ENCODE measurements at regions not wholly inside any gene's neighbourhood (a gene's known extent, or its start where the extent isn't known, plus 50 kb on each side); places are given as distances from the start of the nearest gene placed in this dataset.

DNA sequence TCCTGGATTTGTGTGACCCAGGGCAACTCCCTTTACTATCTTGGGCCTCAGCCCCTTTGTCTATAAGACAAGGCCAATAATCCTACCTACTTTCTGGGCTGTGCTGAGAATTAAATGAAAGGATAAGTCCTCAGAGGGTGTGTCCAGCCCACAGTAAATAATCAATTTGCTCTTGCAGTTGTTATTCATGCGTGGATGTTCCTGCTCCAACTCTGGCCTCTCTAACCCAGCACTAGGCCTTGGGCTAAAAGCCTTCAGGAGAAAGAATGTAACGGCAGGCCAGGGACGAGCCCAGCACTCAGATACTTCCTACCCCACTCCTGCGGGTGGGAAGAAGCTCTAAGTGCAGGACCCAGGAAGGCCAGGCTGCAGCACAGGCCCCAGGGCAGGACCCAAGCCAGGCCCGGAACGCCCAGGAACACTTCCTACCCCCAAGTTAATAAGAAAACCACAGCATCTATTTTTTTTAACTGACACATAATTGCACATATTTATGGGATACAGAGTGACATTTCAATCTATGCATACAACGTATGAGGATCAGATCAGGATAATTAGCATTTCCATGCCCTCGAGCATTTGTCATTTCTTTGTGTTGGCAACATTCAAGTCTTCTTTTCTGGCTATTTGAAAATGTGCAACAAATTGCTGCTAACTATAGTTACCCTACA is 179.6 kb upstream of the RBPJ start:
- no peak overlapping the region for H3K27ac ChIP-seq (ENCODE audit: insufficient read depth, low read length, poor library complexity, severe bottlenecking)
- H3K4me1 ChIP-seq (ENCODE audit: control insufficient read depth, insufficient read depth, low read length, poor library complexity, severe bottlenecking), result no peaks in the 10 kb centered on the region
- no peak for DNase-seq

DNA sequence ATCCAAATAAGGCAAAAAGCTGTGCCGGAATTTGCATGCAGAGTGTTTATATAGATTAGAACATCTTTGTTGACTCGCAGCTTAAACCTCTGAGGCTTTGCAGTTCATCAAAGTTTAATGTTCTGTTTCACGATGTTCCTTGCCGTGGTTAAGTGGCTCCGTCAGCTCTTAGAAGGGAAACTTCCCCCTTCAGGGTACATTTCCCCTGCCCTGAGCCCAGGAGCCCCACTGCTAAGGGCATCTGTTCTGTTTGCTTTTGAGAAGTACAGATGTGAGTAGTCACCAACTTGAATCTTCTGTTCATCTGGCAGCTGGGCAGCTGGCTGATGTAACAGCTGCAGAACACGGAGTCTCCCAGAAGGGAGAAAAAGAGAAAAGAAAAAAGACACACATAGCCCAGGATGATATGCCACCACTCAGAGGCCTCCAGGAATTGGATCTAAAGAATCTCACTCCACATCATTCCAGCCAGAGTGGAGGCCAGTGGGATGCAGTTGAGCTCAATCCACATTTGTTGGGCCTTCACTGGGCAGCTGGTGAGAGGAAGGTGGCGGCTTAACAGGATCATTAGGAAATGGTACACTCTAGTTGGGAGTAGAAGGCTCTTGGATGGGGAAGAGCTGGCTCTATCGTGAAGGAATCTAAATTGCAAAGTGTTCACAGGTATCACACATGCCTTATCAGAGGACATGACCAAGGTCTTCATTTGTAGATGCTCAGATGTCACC is 178.7 kb upstream of the RBPJ start:
- Histone ChIP-seq H3K9me3 (ENCODE audit: control insufficient read depth, low read length) (no peaks in the 10 kb centered on the region), H3K27me3 (replicated peaks; ENCODE audit: control insufficient read depth, insufficient read depth, low read length, poor library complexity, severe bottlenecking) (no peaks in the 10 kb centered on the region), H3K36me3 (ENCODE audit: control insufficient read depth, insufficient read depth, low read length) (no peaks in the 10 kb centered on the region), H3K4me1 (ENCODE audit: control insufficient read depth, insufficient read depth, low read length, poor library complexity, severe bottlenecking) (no peaks in the 10 kb centered on the region), H3K4me3 (ENCODE audit: insufficient read depth, low read depth, low read length, poor library complexity, severe bottlenecking) (no peak overlapping the region), H3K27ac (ENCODE audit: insufficient read depth, low read length, poor library complexity, severe bottlenecking) (no peak overlapping the region)
- DNase-seq, result no peak

More for the DNA sequence above, 179.6 kb upstream of the RBPJ start:
- H3K36me3 ChIP-seq (ENCODE audit: control insufficient read depth, insufficient read depth, low read length), result no peaks in the 10 kb centered on the region
- H3K27me3 ChIP-seq (replicated peaks; ENCODE audit: control insufficient read depth, insufficient read depth, low read length, poor library complexity, severe bottlenecking), result no peaks in the 10 kb centered on the region
- no peak overlapping the region for H3K4me3 ChIP-seq (ENCODE audit: insufficient read depth, low read depth, low read length, poor library complexity, severe bottlenecking)
- H3K9me3 ChIP-seq (ENCODE audit: control insufficient read depth, low read length), result no peaks in the 10 kb centered on the region

GRCh38 chr4:26144526-26145155 is 176.2 kb upstream of the RBPJ start:
- no peaks in the 10 kb centered on the region for H3K36me3 ChIP-seq (ENCODE audit: control insufficient read depth, insufficient read depth, low read length)
- H3K4me3 ChIP-seq (ENCODE audit: insufficient read depth, low read depth, low read length, poor library complexity, severe bottlenecking), result no peak overlapping the region
- H3K4me1 ChIP-seq (ENCODE audit: control insufficient read depth, insufficient read depth, low read length, poor library complexity, severe bottlenecking), result no peaks in the 10 kb centered on the region
- H3K27me3 ChIP-seq (replicated peaks; ENCODE audit: control insufficient read depth, insufficient read depth, low read length, poor library complexity, severe bottlenecking), result no peaks in the 10 kb centered on the region
- H3K27ac ChIP-seq (ENCODE audit: insufficient read depth, low read length, poor library complexity, severe bottlenecking), result no peak overlapping the region
- no peak for DNase-seq
- no peaks in the 10 kb centered on the region for H3K9me3 ChIP-seq (ENCODE audit: control insufficient read depth, low read length)

- H3K27me3 ChIP-seq (replicated peaks; ENCODE audit: control insufficient read depth, insufficient read depth, low read length, poor library complexity, severe bottlenecking), result no peaks in the 10 kb centered on the region
- H3K27ac ChIP-seq (ENCODE audit: insufficient read depth, low read length, poor library complexity, severe bottlenecking), result no peak overlapping the region
- no peaks in the 10 kb centered on the region for H3K9me3 ChIP-seq (ENCODE audit: control insufficient read depth, low read length)
- H3K4me3 ChIP-seq (ENCODE audit: insufficient read depth, low read depth, low read length, poor library complexity, severe bottlenecking), result no peak overlapping the region
- DNase-seq, result no peak
- no peaks in the 10 kb centered on the region for H3K36me3 ChIP-seq (ENCODE audit: control insufficient read depth, insufficient read depth, low read length)
- H3K4me1 ChIP-seq (ENCODE audit: control insufficient read depth, insufficient read depth, low read length, poor library complexity, severe bottlenecking), result no peaks in the 10 kb centered on the region
Measured at GRCh38 chr4:26145212-26145611, 175.6 kb upstream of the RBPJ start.

- Histone ChIP-seq H3K9me3 (ENCODE audit: control insufficient read depth, low read length) (no peaks in the 10 kb centered on the region), H3K4me3 (ENCODE audit: insufficient read depth, low read depth, low read length, poor library complexity, severe bottlenecking) (no peak overlapping the region), H3K4me1 (ENCODE audit: control insufficient read depth, insufficient read depth, low read length, poor library complexity, severe bottlenecking) (no peaks in the 10 kb centered on the region), H3K27ac (ENCODE audit: insufficient read depth, low read length, poor library complexity, severe bottlenecking) (no peak overlapping the region), H3K27me3 (replicated peaks; ENCODE audit: control insufficient read depth, insufficient read depth, low read length, poor library complexity, severe bottlenecking) (no peaks in the 10 kb centered on the region), H3K36me3 (ENCODE audit: control insufficient read depth, insufficient read depth, low read length) (no peaks in the 10 kb centered on the region)
- DNase-seq, result no peak
Measured at GRCh38 chr4:26148927-26149326, 171.9 kb upstream of the RBPJ start.

DNA sequence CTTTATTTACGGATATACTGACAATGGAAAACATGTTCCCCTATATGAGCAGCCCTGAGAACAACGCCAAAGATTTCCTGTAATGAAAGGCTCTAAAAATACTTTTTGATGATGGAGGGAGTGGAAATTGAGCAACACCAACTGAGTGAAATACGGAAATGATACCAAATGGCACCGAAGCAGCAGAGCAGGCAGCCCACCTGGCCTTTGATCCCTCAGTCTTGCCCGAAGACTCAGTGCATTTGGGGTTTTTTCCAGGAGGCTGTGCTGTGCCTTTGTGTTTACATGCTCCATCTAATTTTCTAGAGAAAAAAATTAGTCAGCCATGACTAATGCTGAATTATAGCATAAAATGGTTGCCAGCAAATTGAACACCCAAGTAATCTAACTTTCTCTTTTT is 169.9 kb upstream of the RBPJ start:
- no peaks in the 10 kb centered on the region for H3K27me3 ChIP-seq (replicated peaks; ENCODE audit: control insufficient read depth, insufficient read depth, low read length, poor library complexity, severe bottlenecking)
- no peaks in the 10 kb centered on the region for H3K36me3 ChIP-seq (ENCODE audit: control insufficient read depth, insufficient read depth, low read length)
- no peak for DNase-seq
- no peak overlapping the region for H3K27ac ChIP-seq (ENCODE audit: insufficient read depth, low read length, poor library complexity, severe bottlenecking)
- H3K4me1 ChIP-seq (ENCODE audit: control insufficient read depth, insufficient read depth, low read length, poor library complexity, severe bottlenecking), result no peaks in the 10 kb centered on the region
- H3K9me3 ChIP-seq (ENCODE audit: control insufficient read depth, low read length), result no peaks in the 10 kb centered on the region
- H3K4me3 ChIP-seq (ENCODE audit: insufficient read depth, low read depth, low read length, poor library complexity, severe bottlenecking), result no peak overlapping the region

- Histone ChIP-seq H3K27me3 (replicated peaks; ENCODE audit: control insufficient read depth, insufficient read depth, low read length, poor library complexity, severe bottlenecking) (no peaks in the 10 kb centered on the region), H3K4me1 (ENCODE audit: control insufficient read depth, insufficient read depth, low read length, poor library complexity, severe bottlenecking) (no peaks in the 10 kb centered on the region), H3K36me3 (ENCODE audit: control insufficient read depth, insufficient read depth, low read length) (no peaks in the 10 kb centered on the region), H3K4me3 (ENCODE audit: insufficient read depth, low read depth, low read length, poor library complexity, severe bottlenecking) (no peak overlapping the region), H3K27ac (ENCODE audit: insufficient read depth, low read length, poor library complexity, severe bottlenecking) (no peak overlapping the region), H3K9me3 (ENCODE audit: control insufficient read depth, low read length) (no peaks in the 10 kb centered on the region)
- no peak for DNase-seq
Measured at GRCh38 chr4:26151615-26152014, 169.2 kb upstream of the RBPJ start.

DNA sequence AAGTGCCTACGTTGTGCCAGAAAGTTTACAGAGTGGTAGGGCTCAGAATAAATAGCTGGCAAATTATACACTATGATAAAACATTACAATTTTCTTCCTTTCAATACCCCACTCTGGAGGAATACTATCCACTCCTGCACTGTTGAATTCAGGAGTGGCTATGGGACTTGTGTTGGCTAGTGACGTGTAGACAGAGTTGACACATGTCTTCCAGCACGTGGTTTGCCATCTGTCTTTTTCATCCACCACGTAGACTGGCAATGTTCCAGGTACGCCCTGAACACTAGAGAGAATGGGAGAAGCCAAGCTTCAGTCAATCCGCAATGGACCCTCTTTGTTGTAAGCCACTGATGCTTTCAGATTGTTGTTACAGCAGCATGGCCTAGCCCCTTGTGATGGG is 168.8 kb upstream of the RBPJ start:
- DNase-seq, result no peak
- Histone ChIP-seq H3K27ac (ENCODE audit: insufficient read depth, low read length, poor library complexity, severe bottlenecking) (no peak overlapping the region), H3K9me3 (ENCODE audit: control insufficient read depth, low read length) (no peaks in the 10 kb centered on the region), H3K27me3 (replicated peaks; ENCODE audit: control insufficient read depth, insufficient read depth, low read length, poor library complexity, severe bottlenecking) (no peaks in the 10 kb centered on the region), H3K36me3 (ENCODE audit: control insufficient read depth, insufficient read depth, low read length) (no peaks in the 10 kb centered on the region), H3K4me3 (ENCODE audit: insufficient read depth, low read depth, low read length, poor library complexity, severe bottlenecking) (no peak overlapping the region), H3K4me1 (ENCODE audit: control insufficient read depth, insufficient read depth, low read length, poor library complexity, severe bottlenecking) (no peaks in the 10 kb centered on the region)

- no peak for DNase-seq
- no peak overlapping the region for H3K4me3 ChIP-seq (ENCODE audit: insufficient read depth, low read depth, low read length, poor library complexity, severe bottlenecking)
- H3K27me3 ChIP-seq (replicated peaks; ENCODE audit: control insufficient read depth, insufficient read depth, low read length, poor library complexity, severe bottlenecking), result no peaks in the 10 kb centered on the region
- H3K9me3 ChIP-seq (ENCODE audit: control insufficient read depth, low read length), result no peaks in the 10 kb centered on the region
- no peak overlapping the region for H3K27ac ChIP-seq (ENCODE audit: insufficient read depth, low read length, poor library complexity, severe bottlenecking)
- H3K4me1 ChIP-seq (ENCODE audit: control insufficient read depth, insufficient read depth, low read length, poor library complexity, severe bottlenecking), result no peaks in the 10 kb centered on the region
- H3K36me3 ChIP-seq (ENCODE audit: control insufficient read depth, insufficient read depth, low read length), result no peaks in the 10 kb centered on the region
Measured at GRCh38 chr4:26157541-26157940, 163.3 kb upstream of the RBPJ start.

GRCh38 chr4:26160591-26160990 is 160.2 kb upstream of the RBPJ start:
- Histone ChIP-seq H3K36me3 (ENCODE audit: control insufficient read depth, insufficient read depth, low read length) (no peaks in the 10 kb centered on the region), H3K27ac (ENCODE audit: insufficient read depth, low read length, poor library complexity, severe bottlenecking) (no peak overlapping the region), H3K9me3 (ENCODE audit: control insufficient read depth, low read length) (no peaks in the 10 kb centered on the region), H3K4me3 (ENCODE audit: insufficient read depth, low read depth, low read length, poor library complexity, severe bottlenecking) (no peak overlapping the region), H3K27me3 (replicated peaks; ENCODE audit: control insufficient read depth, insufficient read depth, low read length, poor library complexity, severe bottlenecking) (no peaks in the 10 kb centered on the region), H3K4me1 (ENCODE audit: control insufficient read depth, insufficient read depth, low read length, poor library complexity, severe bottlenecking) (no peaks in the 10 kb centered on the region)
- DNase-seq, result no peak

Data from effector memory CD4-positive, alpha-beta T cell (primary cell).